GM21381 (cell line): ENCODE measurements at regions not wholly inside any gene's neighbourhood (a gene's known extent, or its start where the extent isn't known, plus 50 kb on each side); places are given as distances from the start of the nearest gene placed in this dataset.

Source experiments
- ATAC-seq: cut with Tn5 transposase; IDR thresholded peaks from one replicate; pipeline ENCODE4 v1.9.1; 2021; ENCODE audit warnings: mild to moderate bottlenecking, moderate library complexity; ENCODE audit not compliant: unreplicated experiment

DNA sequence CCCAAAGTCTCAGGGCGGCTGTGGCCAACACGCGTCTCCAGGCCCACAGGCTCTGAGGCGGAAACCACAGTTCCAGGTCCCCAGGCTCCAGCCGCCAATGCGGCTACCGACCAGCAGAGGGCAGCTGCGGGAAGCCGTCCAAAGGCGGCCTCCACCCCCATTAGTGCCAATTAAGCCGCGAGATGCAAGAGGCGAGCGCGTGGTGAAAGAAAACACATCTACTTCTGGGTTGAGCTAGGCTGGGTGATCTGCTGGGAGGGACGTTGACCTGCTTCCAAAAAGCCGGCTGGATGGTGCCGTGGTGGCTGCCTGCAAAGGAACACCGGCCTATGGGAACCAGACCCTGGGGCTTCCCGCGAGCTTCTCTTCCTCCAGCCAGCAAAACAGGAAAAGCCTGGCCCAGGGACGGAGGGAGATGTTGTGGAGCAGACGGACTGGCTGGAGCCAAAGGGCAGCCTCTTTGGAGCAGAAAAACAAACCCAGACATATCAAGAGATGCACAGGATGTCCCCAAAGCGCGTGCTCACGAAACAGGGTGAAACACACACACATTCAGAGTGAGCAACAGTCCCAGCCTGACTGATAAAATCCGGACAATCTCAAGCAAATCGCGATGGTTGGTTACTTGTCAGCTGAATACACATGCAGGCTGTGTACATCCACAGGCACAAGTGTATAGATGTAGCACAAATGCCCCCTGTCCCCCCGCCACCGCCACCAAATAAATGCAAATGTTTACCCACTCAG lies 187.1 kb upstream of the BRINP1 start:
- ATAC-seq = peak; percentile 100

DNA sequence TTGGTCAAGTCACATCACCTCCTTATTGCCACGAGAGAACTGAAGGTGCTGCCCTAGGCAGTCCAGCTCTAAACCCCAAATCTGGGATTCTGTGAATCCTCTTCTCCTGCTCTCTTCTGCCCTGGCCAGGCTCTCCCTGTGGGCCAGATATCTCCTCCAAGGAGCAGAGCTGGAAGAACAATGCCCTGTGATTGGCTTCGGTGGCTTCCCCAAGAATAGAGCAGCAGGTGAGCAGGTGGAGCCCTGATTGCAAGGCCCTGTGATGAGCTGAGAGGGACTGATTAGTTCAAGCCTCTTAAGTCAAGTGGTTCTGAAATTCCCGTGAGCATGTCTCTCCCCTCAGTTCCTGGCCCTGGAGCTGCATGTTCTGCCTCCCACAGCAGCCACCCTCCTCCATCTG lies 175.3 kb upstream of the BRINP1 start:
- no peak for ATAC-seq

DNA sequence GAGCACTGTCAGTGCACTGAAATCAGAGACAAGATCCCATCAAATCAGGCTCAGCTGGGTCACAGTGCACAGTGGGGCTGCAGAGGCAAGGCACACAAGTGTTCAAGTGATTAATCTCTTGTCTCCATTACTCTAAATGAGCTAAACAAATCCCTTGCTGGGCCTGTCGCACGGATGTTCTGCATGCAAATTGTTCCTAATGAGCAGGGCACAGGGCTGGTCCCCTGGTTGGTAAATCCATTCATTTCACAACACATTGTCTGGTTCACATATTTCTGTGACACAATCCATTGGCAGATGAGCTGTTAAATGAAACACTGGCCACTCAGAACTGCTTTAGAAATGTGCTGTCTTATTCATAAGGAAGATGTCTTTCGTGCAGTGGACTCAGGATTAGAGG lies 167.9 kb upstream of the BRINP1 start:
- ATAC-seq = no peak

DNA sequence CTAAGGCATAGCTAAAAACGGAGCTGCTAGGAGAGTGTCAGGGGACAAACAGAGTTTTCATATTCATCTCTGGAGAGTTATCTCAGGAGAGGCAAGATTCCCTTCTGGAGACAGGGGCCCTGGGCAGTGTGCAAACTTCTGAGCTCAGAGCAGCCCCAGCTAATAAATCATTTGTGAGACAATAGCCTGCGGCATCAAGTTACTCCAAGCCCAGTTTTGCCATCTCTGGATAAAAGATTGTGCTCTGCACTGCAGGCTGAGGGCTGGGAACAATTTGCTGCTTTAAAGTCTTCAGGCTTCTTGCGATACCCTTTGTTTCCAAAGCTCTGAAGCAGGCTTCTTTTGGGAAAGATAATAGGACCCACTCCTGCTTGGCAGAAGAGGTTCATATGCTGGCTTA lies 164.3 kb upstream of the BRINP1 start:
- no peak for ATAC-seq

DNA sequence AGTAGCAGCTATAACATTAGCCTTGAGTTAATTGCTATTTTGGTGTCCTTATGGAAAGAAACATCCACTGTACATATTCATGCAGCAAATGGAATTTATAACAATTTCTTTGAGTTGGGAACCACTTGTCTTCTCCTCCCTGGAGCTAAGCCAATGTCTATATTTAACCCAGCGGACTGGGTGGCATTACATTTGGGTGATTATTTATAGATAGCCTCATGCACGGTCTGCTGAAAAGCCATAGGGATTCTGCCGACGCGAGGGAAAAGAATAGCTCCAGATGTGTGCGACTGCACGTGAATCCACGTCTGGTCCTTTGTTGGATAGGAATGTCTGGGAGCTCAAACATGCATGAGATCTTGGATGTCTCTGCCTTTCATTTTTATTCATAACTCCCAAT lies 157.5 kb upstream of the BRINP1 start:
- ATAC-seq = no peak

GRCh38 chr9:119523508-119523907 lies 154.3 kb upstream of the BRINP1 start:
- no peak for ATAC-seq

- no peak for ATAC-seq
Observed at GRCh38 chr9:119522381-119522780, 153.1 kb upstream of the BRINP1 start.

- ATAC-seq = no peak
Observed at GRCh38 chr9:119509291-119509905, 140.2 kb upstream of the BRINP1 start.

DNA sequence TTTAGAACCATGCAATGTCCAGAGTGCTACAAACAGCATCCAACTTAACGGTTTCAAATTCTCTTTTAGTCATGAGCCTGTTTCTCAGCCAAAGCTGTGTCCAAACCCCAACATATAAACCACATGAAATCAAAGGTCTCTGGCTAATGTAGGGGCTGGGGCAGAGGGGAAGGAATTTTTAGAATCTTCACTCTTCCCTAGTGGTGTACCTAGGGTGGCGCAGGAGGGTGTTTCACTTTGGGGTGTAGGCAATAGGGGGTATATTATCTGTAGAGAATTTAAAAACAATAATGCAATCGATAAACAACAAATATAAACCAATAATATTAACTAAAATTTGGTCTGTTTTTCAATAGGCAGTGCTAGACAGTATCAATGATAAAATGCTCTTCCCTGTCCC lies 132.1 kb upstream of the BRINP1 start:
- ATAC-seq = no peak

GRCh38 chr9:119500072-119500771 lies 131.0 kb upstream of the BRINP1 start:
- no peak for ATAC-seq

DNA sequence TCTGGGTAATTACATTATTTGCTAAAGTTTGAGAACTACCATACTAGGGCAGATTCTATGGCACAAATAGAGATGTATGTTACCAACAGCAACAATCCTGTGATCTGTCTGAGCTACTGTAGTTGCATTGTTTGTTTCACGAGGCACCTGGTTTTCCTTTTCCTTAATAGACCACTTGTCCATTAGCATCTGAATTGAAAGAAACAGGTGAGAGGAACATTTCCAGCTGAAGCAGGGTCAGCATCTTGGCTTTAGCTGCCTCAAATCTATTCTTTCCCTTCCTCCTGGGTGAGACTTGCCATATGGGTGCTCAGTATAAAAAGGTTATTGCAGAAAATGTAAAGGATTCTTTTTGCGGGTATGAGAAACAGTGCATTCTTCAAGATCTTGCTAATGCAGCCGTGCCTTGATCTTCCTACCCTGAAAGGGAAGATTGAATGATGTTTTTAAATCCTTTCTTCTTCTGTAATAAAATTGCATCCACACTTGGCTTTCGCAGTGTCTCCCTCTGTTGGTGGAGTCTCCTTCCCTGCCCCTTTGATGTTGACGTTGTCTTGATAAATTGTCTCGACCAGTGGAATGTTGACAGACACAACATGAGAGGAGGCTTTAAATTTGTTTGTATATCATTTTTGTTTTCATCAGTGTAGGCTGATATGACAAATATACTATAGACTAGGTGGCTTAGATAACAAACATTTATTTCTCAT lies 118.0 kb upstream of the BRINP1 start:
- no peak for ATAC-seq

DNA sequence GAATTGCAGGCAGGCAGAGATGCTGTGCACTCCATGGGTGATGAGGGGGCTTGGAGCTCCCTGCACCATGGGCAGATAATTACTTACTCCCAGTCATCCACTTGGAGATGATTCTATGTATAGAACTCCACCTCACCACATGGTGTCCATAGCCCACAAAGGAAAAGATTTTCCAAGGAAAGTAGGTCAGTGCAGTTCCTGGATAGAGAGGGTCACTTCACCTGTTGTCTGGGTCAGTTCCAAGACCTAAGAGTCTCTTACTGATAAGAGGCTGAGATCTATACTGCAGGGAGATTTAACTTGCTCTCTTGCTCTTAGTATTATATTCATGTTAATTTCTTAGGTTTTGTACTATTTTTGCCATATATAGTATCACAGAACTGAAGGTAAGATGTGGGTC lies 113.9 kb upstream of the BRINP1 start:
- ATAC-seq = no peak

GRCh38 chr9:119477197-119477596 lies 108.0 kb upstream of the BRINP1 start:
- no peak for ATAC-seq

DNA sequence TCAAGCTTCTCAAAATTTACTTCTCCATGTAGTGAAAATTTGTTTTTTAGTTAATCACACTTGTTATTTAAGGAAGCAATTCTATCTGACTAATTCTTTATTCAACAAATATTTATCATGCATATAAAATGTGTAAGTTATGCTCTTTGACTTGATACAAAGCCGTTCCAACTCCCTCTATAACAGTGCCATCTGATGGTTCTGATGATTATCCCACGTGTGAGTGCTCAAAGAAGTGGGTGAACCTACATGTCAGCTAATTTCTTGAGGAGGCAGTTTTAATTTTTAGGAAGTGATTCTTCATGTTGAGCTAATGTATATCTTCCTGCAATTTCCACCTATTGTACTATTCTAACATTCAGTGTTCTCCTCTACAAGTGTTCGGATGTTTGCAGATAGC lies 88.8 kb upstream of the BRINP1 start:
- ATAC-seq = no peak

- ATAC-seq = no peak
Observed at GRCh38 chr9:119453980-119454379, 84.7 kb upstream of the BRINP1 start.

DNA sequence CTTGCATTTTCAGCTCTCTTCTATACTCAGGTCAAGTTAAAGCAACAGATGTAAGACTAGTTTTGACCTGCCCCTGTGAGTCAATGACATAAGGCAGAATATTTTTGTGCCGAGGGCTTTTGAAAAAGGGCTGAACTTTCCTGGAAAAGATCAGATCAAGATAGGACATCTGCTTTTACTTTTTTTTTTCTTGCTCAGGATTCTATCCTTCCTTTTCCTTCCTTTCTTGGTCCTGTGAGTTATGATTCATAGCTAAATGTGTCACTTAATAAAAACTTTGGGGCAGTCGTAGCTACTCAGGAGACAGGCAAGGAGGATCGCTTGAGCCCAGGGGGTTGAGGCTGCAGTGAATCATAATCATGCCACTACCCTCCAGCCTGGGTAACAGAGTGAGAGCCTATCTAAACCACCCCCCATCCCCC lies 84.3 kb upstream of the BRINP1 start:
- no peak for ATAC-seq

GRCh38 chr9:119451426-119451825 lies 82.2 kb upstream of the BRINP1 start:
- no peak for ATAC-seq

GRCh38 chr9:119443179-119443578 lies 73.9 kb upstream of the BRINP1 start:
- ATAC-seq = no peak

- ATAC-seq = no peak
Observed at GRCh38 chr9:119441832-119442231, 72.6 kb upstream of the BRINP1 start.

DNA sequence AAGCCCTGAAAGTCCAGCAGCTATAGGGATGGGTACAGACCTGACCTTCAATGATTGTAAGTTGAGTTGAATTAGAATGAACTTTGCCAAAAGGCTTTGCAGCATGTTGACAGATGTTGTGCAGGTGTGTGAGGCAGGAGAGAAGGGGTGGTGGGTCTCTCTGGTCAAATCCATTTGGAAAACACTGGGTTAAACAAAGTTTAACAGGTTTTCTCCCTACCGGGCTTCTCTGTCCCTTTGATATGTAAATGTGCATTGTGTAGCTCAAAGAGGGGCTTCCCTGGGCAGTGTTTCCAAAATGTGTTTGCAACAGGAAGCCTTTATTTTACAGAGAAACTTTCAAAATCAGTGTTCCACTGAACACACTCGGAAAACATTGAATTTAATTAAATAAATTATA lies 72.1 kb upstream of the BRINP1 start:
- no peak for ATAC-seq

- no peak for ATAC-seq
Observed at GRCh38 chr9:119436261-119436660, 67.0 kb upstream of the BRINP1 start.

DNA sequence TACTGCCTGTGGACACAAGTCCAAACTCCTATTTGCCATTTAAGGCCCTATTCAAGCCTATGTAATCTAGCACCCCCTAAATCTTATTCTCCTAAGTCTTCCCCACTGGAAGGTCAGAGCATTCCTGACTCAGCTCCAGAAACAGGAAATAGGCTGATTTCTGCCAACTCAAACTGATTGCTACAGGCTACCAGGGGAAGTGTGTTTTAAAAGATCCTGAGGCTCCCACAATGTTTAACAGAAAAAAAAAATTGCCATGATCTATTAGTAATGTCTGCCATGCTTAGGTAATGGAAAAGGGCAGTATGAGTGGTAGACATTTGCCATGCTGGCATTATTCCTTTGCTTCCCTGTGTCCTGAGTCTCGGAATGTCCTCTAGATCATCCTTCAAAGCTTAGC lies 65.8 kb upstream of the BRINP1 start:
- ATAC-seq = no peak
